ENCODE measurements at regions not wholly inside any gene's neighbourhood (a gene's known extent, or its start where the extent isn't known, plus 50 kb on each side); places are given as distances from the start of the nearest gene placed in this dataset.

- TF ChIP-seq CEBPB (IDR thresholded peaks at IDR 0.05) = no peak
- no peak for TF ChIP-seq RAD21 (IDR thresholded peaks at IDR 0.05; ENCODE audit: low read depth)
- no peak for TF ChIP-seq CREB1 (IDR thresholded peaks at IDR 0.05; ENCODE audit: low read depth)
- no peak for TF ChIP-seq EP300 (IDR thresholded peaks at IDR 0.05; ENCODE audit: borderline replicate concordance)
- no peak for TF ChIP-seq TAF1 (IDR thresholded peaks at IDR 0.05; ENCODE audit: low read depth)
- no peak for TF ChIP-seq YY1 (IDR thresholded peaks at IDR 0.05; ENCODE audit: low read depth)
- TF ChIP-seq MAX (IDR thresholded peaks at IDR 0.05) = no peak
- no peak for TF ChIP-seq FOXM1 (IDR thresholded peaks at IDR 0.05; ENCODE audit: borderline replicate concordance, low read depth)
- TF ChIP-seq EGR1 (IDR thresholded peaks at IDR 0.05) = no peak
- no peak for TF ChIP-seq REST (IDR thresholded peaks at IDR 0.05; ENCODE audit: low read depth)
- no peak for TF ChIP-seq TEAD4 (IDR thresholded peaks at IDR 0.05)
These were observed 394.5 kb upstream of the SOX9 start for GRCh38 chr17:71726341-71726740.
